Fibroblast of peridontal ligament (primary cell): ENCODE measurements at regions not wholly inside any gene's neighbourhood (a gene's known extent, or its start where the extent isn't known, plus 50 kb on each side); places are given as distances from the start of the nearest gene placed in this dataset.
"Not testable (repeated sequence)": the region's sequence is repeated elsewhere in the genome, so short reads cannot be mapped to it uniquely, and the experiment has no call there.

Experiments
- DNase-seq: peaks from one replicate; pipeline ENCODE4 v3.0.0-alpha.2; 2010; ENCODE audit errors: extremely low read depth

DNA sequence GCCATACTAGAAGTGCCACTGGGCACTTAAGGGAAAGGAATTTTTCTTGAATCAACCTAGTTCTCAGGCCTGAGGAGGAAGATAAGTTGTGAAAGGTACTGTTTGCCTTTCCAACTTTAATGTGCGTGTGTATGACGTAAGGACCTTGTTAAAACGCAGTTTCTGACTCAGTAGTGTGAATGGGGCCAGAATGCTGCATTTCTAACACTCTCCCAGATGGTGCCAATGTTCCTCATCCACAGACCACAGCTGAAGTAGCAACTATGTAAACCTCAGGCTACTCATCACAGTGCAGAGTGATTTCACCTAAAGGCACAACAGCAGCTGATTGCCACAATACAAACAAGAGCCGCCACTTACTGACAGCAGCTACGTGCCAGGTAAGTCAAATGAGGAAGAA lies 103.6 kb downstream of the OTOL1 start:
- no peak for DNase-seq

DNA sequence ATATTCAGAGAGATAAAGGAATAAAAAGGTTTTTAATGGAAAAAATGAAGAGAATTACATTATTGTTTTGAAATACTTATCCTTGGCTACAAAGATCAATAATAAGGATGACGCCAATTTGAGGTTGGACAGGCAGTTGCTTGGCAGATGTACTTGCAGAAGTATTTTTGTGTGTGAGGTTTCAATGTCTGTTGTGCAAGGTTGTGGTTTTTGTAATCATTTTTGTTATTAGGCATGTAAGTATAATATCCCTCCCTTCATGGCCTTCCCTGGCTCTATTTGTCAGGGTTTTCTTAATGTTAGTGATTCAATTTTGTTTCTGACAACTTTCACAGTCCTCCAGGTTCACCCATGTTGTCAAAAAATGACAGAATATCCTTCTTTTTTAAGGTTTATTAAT lies 105.9 kb downstream of the OTOL1 start:
- no peak for DNase-seq

- DNase-seq = no peak
Measured at GRCh38 chr3:161602918-161603317, 106.3 kb downstream of the OTOL1 start.

- no peak for DNase-seq
Measured at GRCh38 chr3:161607056-161607455, 110.4 kb downstream of the OTOL1 start.

DNA sequence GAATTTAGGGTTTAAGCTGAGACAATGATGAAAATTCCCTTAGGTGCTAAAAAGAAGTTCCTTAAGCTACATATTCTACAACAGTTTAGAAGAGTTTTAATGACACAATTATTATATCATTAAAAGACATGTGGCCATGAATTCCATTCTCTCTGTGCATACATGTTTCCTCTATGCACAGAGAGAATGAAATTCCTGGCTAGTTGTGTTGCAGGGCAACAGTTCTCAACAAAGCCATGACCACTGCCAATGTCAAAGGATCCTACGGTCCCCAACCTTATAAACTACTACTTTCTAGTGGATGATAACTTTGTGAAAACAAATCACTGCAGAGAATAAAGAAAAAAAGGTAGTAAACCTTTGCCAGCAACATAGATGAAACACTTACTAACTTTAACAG lies 122.7 kb downstream of the OTOL1 start:
- no peak for DNase-seq

DNA sequence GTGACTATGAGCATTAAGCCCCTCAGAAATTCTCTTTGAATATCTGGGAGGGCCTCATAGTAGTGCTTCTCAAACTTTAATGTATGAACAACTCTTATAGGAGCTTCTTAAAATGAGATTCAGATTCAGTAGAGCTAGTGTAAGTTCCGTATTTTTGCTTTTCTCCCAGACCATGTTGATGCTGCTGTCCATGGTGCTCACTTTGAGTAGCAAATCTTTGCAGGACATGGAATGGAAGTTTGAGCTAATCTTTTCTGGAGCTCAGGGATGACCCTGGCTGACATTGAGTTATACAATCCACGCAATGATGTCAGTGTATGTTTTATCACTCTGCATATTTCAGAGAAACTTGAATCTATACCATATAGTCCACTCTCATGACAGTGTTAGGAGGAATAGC lies 134.2 kb downstream of the OTOL1 start:
- DNase-seq = no peak

- no peak for DNase-seq
Measured at GRCh38 chr3:161631536-161631935, 134.9 kb downstream of the OTOL1 start.

- DNase-seq = no peak
Measured at GRCh38 chr3:161637559-161637958, 141.0 kb downstream of the OTOL1 start.

DNA sequence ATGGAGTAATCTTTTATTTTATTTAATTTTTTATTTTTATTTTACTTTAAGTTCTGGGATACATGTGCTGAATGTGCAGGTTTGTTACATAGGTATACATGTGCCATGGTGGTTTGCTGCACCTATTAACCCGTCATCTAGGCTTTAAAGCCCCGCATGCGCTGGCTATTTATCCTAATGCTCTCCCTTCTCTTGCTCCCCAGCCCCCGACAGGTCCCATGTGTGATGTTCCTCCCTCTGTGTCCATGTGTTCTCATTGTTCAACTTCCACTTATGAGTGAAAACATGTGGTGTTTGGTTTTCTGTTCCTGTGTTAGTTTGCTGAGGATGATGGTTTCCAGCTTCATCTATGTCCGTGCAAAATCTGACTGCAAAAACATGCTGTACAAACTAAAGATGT lies 142.5 kb downstream of the OTOL1 start:
- DNase-seq = not testable (repeated sequence)

DNA sequence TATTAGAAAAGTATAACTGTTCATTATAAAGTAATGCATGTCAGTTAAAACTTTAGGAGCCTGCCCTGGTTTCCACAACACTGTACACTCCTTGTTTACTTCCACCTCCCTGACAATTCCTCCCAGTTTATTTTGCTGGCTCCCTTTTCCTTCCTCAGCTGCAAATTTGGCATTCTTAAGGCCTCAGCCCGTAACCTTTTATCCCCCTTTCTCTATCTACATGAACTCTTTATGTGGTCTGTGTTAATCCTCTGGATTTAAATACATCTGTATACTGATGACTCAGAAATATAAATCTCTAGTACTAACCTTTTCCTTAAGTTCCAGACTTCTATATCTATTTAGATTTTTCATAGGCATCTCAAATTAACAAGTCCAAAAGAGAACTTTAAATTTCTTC lies 143.6 kb downstream of the OTOL1 start:
- no peak for DNase-seq

- DNase-seq = no peak
Measured at GRCh38 chr3:161641287-161641686, 144.7 kb downstream of the OTOL1 start.

DNA sequence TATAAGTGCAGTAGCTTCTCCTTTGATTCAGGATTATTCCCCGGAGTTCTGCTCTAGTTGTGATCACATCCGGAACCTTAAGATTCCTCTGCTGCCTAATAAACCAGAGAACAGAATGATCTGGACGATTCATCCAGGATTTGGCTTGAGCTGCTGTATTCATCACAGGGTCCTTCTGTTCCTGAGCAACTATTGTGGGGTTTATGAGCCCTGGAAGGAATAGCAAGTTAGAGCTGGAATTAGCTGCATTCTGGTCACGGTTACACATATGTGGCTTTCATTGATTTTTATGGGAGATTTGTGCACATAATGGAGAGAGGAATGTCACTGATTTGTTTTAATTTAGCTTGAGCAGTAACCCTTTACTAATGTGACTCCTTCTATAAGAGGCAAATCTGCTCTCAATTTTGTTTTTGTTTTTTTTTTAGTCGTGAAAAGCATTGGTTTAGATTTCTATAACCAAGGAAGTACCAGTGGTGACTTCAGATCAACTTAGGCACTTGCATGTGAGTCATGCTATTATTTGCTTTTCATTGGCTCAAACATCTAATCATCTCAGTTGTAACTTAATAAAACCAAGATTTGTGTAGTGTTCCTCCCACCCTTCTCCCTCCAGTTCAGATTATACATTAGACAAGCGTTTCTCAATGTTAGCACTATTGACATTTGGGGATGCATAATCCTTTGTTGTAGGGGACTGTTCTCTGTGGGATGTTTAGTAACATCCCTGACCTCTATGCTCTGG lies 148.5 kb downstream of the OTOL1 start:
- DNase-seq = no peak

DNA sequence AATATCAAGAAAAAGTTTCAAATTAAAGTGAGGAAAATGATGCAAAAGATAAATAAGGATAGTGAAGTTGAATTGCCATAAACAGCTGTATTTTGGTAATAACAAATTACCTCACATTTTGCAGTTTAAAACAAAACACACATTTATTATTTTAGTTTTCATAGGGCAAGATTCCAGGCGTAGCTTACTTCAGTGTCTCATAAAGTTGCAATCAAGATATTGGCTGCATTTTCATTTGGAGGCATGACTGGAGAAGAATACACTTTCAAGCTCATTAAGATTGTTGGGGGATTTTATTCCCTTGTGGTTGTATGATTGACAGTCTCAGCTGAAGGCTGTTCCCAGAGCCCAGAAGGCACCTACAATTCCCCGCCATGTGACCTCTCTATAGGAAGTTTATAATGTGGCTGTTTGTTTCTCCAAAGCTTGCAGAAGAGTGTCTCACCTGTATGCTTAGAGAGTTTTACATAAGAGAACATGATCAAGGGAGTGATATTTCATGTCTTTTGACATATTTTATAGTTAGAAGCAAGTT lies 151.4 kb downstream of the OTOL1 start:
- no peak for DNase-seq

DNA sequence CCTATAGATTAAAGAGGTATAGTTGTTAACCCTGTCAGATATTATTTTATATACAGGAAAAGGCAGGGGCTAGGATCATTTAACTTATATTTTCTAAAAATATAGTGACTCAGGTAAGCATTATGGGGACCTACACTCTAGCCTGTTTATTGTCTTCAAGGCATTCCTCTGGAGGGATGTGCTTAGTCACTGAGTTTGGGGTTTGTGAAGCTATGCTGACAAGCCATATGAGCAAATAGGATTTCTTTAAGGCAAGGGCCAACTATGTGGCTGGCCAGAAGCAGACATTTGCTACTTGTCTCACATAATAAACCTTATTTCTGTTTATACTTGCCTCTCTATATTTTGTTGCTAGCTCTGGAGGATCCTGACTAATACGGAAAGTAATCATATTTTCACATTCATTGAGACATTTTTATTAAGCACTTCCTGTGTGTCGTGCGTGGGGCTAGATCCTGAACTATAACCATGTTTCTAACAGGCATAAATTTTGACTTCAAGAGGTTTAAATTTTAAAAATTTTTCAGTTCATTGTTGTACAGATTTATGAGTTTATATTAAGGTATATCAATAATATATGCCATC lies 153.4 kb downstream of the OTOL1 start:
- no peak for DNase-seq

GRCh38 chr3:161657786-161658185 lies 161.2 kb downstream of the OTOL1 start:
- DNase-seq = no peak

DNA sequence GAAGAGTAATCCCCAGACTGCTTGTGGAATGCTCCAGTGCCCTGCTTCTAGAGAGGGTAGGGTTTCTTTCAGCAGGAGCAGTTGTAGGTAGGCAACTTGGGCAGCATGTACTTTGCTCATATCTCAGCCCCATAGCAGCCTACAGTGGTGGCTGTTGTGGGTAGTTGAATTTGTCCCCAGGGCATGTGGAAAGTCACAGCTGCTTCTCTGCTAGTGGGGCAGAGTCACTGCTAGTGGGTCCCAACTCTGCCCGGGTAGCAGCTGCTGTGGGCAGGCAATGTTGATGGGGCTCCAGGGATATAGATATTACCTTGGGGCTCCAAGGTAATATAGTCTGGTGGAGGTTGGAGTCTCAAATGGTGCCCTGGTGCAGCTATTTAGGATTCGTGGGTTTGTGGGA lies 174.5 kb downstream of the OTOL1 start:
- no peak for DNase-seq

- no peak for DNase-seq
Measured at GRCh38 chr3:161672478-161672877, 175.9 kb downstream of the OTOL1 start.

DNA sequence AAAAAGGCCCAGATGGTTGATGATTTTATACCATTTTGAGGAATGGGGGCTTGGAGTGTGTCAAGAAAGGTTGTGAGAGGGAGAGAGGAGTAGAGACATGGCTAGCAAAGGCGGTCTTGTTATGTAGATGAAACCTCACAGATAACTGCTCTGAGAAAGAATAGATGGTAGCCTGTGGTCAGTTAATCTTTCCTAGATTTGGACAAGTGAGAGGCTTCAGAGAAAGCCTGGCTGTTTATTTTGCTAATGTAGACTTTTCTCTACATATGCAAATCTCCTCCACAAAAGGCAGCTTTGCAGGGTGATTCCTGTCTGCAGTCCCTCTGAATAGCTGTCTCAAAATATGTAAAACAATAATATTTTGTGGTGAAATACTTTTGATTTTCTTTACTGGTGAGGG lies 177.3 kb downstream of the OTOL1 start:
- no peak for DNase-seq

- DNase-seq = no peak
Measured at GRCh38 chr3:161674402-161674801, 177.8 kb downstream of the OTOL1 start.

DNA sequence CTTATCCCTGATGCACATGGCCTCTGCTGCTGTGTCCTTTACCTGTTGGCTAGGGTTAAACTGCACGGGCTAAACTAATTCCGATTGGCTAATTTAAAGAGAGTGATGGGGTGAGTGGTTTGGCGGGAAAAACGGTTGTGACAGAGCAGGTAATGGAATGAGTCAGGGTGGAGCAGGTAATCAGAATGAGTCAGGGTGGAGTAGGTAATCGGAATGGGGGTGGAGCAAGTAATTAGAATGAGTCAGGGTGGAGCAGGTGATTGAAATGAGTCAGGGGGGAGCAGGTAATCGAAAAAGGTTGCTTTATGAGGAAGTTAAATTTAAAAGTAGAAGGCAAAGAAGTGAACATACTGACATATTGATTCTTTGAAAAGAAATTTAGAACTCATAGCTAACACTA lies 185.2 kb downstream of the OTOL1 start:
- not testable (repeated sequence) for DNase-seq

- DNase-seq = no peak
Measured at GRCh38 chr3:161682715-161683114, 186.1 kb downstream of the OTOL1 start.

DNA sequence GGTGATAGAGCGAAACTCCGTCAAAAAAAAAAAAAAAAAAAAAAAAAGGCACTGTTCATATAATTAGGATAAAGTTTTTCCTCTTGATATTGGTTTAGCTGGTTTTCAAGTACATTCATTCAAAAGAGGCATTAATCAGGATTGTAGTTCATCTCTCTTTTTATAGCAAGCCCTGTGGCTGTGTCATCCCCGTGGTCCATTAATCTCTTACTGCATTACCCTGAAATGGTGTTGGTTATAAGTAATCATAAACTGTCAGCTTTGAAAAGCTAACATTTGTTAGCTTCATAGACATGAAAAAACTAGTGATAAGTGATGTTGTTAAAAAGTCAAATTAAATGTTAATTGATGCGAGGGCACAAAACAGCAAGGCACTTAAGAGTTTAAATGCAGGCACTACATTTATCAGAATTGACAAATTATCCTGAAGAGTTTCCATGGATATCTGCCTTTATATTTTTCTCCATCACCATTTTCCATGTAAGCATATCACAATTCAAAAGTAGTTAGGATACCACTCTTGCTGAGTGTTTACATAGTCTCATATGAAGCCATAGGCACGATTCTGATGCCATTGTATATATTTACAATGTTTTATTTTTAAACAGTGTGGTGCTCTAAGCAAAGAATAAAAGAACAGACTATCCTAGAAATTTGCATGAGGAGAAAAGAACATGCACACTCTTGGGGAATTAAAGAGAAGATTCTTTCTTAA lies 193.1 kb downstream of the OTOL1 start:
- DNase-seq = no peak

DNA sequence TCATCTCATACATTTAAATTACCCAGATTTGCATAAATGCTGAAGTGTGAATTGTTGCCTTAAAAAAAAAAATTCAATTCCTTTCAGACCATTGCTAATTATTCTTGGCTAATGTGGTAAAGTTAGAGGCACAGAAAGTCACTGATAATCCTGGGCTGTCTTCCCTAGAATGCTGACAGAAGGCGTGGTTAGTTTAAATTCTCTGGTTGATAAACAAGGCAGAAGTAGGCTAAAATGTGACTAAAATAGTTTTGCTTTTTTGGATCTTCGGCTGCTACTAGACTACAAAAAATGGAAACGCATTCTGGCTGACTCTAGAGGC lies 193.7 kb downstream of the OTOL1 start:
- DNase-seq = no peak
